Natural killer cell treated with Interleukin-12 subunit alpha and Interleukin-12 subunit beta and Interleukin-15 and Interleukin-18, amount 100 ng/mL, for 72 hours (primary cell): ENCODE measurements at regions not wholly inside any gene's neighbourhood (a gene's known extent, or its start where the extent isn't known, plus 50 kb on each side); places are given as distances from the start of the nearest gene placed in this dataset.
"Not testable (repeated sequence)": the region's sequence is repeated elsewhere in the genome, so short reads cannot be mapped to it uniquely, and the experiment has no call there.

Source experiments
- ATAC-seq, 2 donors: fragments of 150-1000 bp; cut with Tn5 transposase in 1 of 2; sonication (Bioruptor Pico), chemical (Tn5 transposase) in 1 of 2; 2 replicates each; pipeline ENCODE4 v1.10.0; 2021
- DNase-seq: peaks from one replicate; pipeline ENCODE4 v3.0.0; 2022; ENCODE audit warnings: low spot score
- H3K27ac Mint-ChIP-seq, 2 donors: 1 replicate in 1 of 2; 2 replicates in 1 of 2; pipeline ENCODE4 v1.8.0; 2022; ENCODE audit warnings: mixed read lengths in 2 of 2, mild to moderate bottlenecking in 1 of 2, moderate library complexity in 1 of 2
- H3K27me3 Mint-ChIP-seq, 2 donors: 1 replicate in 1 of 2; 2 replicates in 1 of 2; pipeline ENCODE4 v1.8.0; 2022; ENCODE audit warnings: mixed read lengths in 2 of 2
- H3K36me3 Mint-ChIP-seq: one replicate; pipeline ENCODE4 v1.8.0; 2022; ENCODE audit warnings: mixed read lengths
- H3K4me1 Mint-ChIP-seq, 2 donors: 1 replicate in 1 of 2; 2 replicates in 1 of 2; pipeline ENCODE4 v1.8.0; 2022; ENCODE audit warnings: low read depth in 2 of 2, mixed read lengths in 2 of 2, mild to moderate bottlenecking in 1 of 2
- H3K4me3 Mint-ChIP-seq: one replicate; pipeline ENCODE4 v1.8.0; 2022; ENCODE audit warnings: mixed read lengths
- H3K9me3 Mint-ChIP-seq: 2 replicates; pipeline ENCODE4 v1.8.0; 2022; ENCODE audit warnings: mixed read lengths

DNA sequence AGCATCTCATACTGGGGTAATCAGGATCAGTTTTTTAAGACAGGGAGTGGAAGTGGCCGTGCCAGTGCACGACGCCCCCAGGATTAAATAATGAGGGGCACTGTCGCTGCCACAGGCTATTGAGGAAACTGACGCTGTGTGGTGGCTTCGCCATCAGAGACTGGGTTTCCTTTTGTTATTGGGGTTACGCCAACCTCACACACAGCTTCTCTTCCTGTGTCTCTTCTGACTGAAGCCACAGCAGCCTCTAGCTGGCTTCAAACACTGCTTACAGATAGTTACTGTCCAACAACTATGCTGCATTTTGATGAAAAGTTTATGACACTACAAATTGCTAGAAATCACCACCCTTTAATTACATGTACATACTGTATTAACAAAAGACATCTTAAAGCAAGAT lies 521.9 kb upstream of the SALL3 start:
- DNase-seq (no peak), ATAC-seq (no peak)
- no peaks in the 10 kb centered on the region for H3K9me3 Mint-ChIP-seq
- no peaks in the 10 kb centered on the region for H3K27me3 Mint-ChIP-seq
- H3K4me1 Mint-ChIP-seq, result no peaks in the 10 kb centered on the region
- H3K4me3 Mint-ChIP-seq, result no peak overlapping the region
- H3K36me3 Mint-ChIP-seq, result no peaks in the 10 kb centered on the region
- H3K27ac Mint-ChIP-seq, result no peak overlapping the region

DNA sequence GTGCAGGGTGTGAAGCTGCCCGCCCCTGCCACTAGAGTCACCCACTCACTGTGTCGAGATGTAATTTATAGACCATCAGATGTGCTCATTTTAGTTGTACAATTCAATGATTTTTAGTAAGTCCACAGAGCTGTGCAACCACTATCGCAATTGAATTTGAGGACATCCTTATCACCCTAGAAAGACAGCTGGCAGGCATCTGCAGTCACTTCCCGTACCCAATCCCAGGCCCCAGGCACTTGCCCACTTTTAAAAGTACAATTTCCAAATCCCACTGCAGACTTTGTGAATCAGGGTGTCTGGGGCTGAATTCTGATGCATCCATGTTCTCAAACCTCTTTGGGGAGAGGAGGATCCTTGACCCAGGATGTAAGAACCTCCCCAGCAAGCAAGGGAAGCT lies 521.3 kb upstream of the SALL3 start:
- no peak for ATAC-seq
- Mint-ChIP-seq H3K27me3 (no peaks in the 10 kb centered on the region), H3K4me1 (no peaks in the 10 kb centered on the region), H3K27ac (no peak overlapping the region), H3K4me3 (no peak overlapping the region), H3K36me3 (no peaks in the 10 kb centered on the region), H3K9me3 (no peaks in the 10 kb centered on the region)
- no peak for DNase-seq

- Mint-ChIP-seq H3K27me3 (no peaks in the 10 kb centered on the region), H3K4me1 (no peaks in the 10 kb centered on the region), H3K4me3 (no peak overlapping the region), H3K27ac (no peak overlapping the region), H3K9me3 (peaks cover 3% of the 10 kb centered on the region), H3K36me3 (peaks cover 4% of the 10 kb centered on the region)
- DNase-seq, result no peak
- ATAC-seq, result no peak
These were observed 520.0 kb upstream of the SALL3 start for GRCh38 chr18:78459668-78460067.

DNA sequence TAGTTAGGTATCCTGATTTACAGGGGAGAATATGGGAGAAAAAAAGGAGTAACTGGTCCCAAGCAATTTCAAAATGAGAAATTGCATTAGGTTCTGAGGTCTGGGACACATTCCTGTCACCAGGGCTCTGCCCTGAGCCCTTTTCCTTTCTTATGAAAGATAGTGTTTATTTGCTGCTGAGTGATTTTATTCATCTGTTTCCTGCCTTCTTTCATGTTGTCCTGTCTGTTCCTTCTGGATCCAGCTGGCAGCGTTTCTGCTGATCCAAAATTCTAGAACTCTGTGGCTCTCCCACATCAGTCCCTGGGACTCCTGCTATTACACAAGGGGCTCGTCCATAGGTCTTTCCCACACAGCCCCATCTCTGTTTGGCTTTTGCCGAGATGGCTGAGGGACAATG lies 519.1 kb upstream of the SALL3 start:
- Mint-ChIP-seq H3K27me3 (no peaks in the 10 kb centered on the region), H3K36me3 (peaks cover 4% of the 10 kb centered on the region), H3K9me3 (peaks cover 7% of the 10 kb centered on the region), H3K4me3 (no peak overlapping the region), H3K4me1 (no peaks in the 10 kb centered on the region), H3K27ac (no peak overlapping the region)
- DNase-seq (no peak), ATAC-seq (no peak)

DNA sequence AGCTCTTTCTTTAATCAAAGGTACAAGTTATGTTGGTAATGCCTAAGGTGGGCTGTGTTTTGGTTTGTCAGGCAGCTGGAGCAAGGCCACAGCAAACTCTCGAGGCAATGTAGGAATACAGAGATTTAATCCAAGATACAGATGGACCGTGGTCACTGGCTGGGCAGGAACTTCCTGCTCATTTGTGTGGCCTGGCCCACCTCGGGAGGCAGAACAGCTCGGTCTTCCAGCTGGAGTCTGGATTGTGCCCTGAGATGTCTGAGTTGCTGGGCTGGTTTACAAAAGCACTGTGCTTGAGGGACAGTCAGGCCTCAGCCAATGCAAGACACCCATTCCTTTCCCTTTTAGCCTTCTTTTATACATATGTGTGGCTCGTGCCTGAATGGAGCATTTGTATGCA lies 506.1 kb upstream of the SALL3 start:
- H3K4me1 Mint-ChIP-seq, result no peaks in the 10 kb centered on the region
- no peaks in the 10 kb centered on the region for H3K27me3 Mint-ChIP-seq
- H3K4me3 Mint-ChIP-seq, result no peak overlapping the region
- no peak overlapping the region for H3K27ac Mint-ChIP-seq
- no peak for DNase-seq
- no peak for ATAC-seq
- no peaks in the 10 kb centered on the region for H3K36me3 Mint-ChIP-seq
- H3K9me3 Mint-ChIP-seq, result peaks cover 3% of the 10 kb centered on the region

- Mint-ChIP-seq H3K36me3 (no peaks in the 10 kb centered on the region), H3K27ac (no peak overlapping the region), H3K4me3 (no peak overlapping the region), H3K27me3 (no peaks in the 10 kb centered on the region), H3K9me3 (no peaks in the 10 kb centered on the region), H3K4me1 (no peaks in the 10 kb centered on the region)
- DNase-seq (no peak), ATAC-seq (no peak)
These were observed 501.8 kb upstream of the SALL3 start for GRCh38 chr18:78477840-78478239.

- Mint-ChIP-seq H3K27ac (no peak overlapping the region), H3K27me3 (no peaks in the 10 kb centered on the region), H3K4me1 (no peaks in the 10 kb centered on the region), H3K36me3 (no peaks in the 10 kb centered on the region), H3K9me3 (no peaks in the 10 kb centered on the region), H3K4me3 (no peak overlapping the region)
- no peak for DNase-seq
- ATAC-seq, result no peak
These were observed 500.2 kb upstream of the SALL3 start for GRCh38 chr18:78479443-78479842.

DNA sequence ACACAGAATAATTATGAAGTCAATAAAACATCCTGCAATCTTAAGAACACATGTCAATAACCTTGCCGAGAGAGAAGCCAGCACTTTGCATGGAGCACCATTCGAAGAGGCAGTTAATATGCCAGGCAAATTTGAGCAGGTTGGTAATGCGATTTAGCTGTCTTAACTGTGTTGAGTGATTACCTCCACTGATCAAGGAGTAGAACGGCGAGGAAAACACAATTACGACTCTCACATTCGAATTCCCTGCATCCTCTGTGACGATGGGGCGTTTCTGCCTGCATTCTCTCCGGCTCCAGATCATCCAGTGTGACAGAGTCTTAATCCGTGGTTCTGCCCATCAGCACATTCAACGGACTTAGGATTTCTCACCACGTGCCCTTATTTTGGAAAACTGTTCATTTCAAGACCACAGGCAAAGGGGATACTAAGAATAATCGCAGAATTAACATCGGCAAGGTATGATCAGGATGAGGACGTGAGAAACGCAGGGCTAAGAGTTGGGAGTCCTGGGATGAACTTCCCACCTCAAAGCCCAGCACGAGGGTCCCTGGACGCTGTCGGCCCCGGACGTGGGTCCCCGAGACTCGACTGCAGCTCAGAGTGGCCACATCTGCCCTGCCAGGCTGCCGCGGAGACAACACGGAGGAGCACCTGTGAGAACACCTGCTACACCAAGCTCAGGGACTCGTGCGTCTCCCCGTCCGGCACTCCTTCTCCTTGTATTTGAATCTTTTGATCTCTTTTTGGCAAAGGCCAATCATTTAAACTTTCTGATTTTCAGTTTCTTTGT lies 499.2 kb upstream of the SALL3 start:
- Mint-ChIP-seq H3K27me3 (no peaks in the 10 kb centered on the region), H3K36me3 (no peaks in the 10 kb centered on the region), H3K9me3 (no peaks in the 10 kb centered on the region), H3K4me3 (no peak overlapping the region), H3K4me1 (no peaks in the 10 kb centered on the region), H3K27ac (no peak overlapping the region)
- ATAC-seq (no peak), DNase-seq (no peak)

- Mint-ChIP-seq H3K36me3 (no peaks in the 10 kb centered on the region), H3K27ac (no peak overlapping the region), H3K27me3 (peaks cover 0 to 3% of the 10 kb centered on the region in 2 donors), H3K4me3 (no peak overlapping the region), H3K9me3 (no peaks in the 10 kb centered on the region), H3K4me1 (no peaks in the 10 kb centered on the region)
- DNase-seq (no peak), ATAC-seq (no peak)
These were observed 497.2 kb upstream of the SALL3 start for GRCh38 chr18:78482378-78482777.

GRCh38 chr18:78487649-78488048 lies 492.0 kb upstream of the SALL3 start:
- DNase-seq, result no peak
- H3K4me1 Mint-ChIP-seq, result no peaks in the 10 kb centered on the region
- H3K36me3 Mint-ChIP-seq, result no peaks in the 10 kb centered on the region
- no peaks in the 10 kb centered on the region for H3K9me3 Mint-ChIP-seq
- H3K27ac Mint-ChIP-seq, result no peak overlapping the region
- ATAC-seq, result peak in 1 of 2 donors; percentile 43
- H3K4me3 Mint-ChIP-seq, result no peak overlapping the region
- peaks cover 0 to 3% of the 10 kb centered on the region in 2 donors for H3K27me3 Mint-ChIP-seq

GRCh38 chr18:78492064-78492812 lies 487.4 kb upstream of the SALL3 start:
- H3K36me3 Mint-ChIP-seq, result no peaks in the 10 kb centered on the region
- H3K4me3 Mint-ChIP-seq, result no peak overlapping the region
- no peaks in the 10 kb centered on the region for H3K27me3 Mint-ChIP-seq
- no peak overlapping the region for H3K27ac Mint-ChIP-seq
- H3K4me1 Mint-ChIP-seq, result peaks cover 0 to 2% of the 10 kb centered on the region in 2 donors
- DNase-seq (no peak), ATAC-seq (no peak)
- no peaks in the 10 kb centered on the region for H3K9me3 Mint-ChIP-seq

GRCh38 chr18:78492813-78493371 lies 486.7 kb upstream of the SALL3 start:
- no peak overlapping the region for H3K4me3 Mint-ChIP-seq
- peaks cover 0 to 2% of the 10 kb centered on the region in 2 donors for H3K4me1 Mint-ChIP-seq
- no peak overlapping the region for H3K27ac Mint-ChIP-seq
- H3K27me3 Mint-ChIP-seq, result no peaks in the 10 kb centered on the region
- DNase-seq, result no peak
- no peak for ATAC-seq
- H3K36me3 Mint-ChIP-seq, result no peaks in the 10 kb centered on the region
- no peaks in the 10 kb centered on the region for H3K9me3 Mint-ChIP-seq

DNA sequence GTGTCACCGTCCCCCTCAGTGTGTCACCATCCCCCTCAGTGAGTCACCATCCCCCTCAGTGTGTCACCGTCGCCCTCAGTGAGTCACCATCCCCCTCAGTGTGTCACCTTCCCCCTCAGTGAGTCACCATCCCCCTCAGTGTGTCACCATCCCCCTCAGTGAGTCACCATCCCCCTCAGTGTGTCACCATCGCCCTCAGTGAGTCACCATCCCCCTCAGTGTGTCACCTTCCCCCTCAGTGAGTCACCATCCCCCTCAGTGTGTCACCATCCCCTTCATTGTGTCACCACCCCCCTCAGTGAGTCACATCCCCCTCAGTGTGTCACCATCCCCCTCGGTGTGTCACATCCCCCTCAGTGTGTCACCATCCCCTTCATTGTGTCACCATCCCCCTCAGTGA lies 486.1 kb upstream of the SALL3 start:
- H3K36me3 Mint-ChIP-seq, H3K27me3 Mint-ChIP-seq, H3K9me3 Mint-ChIP-seq, H3K4me3 Mint-ChIP-seq, H3K4me1 Mint-ChIP-seq, DNase-seq, H3K27ac Mint-ChIP-seq, ATAC-seq: not testable (repeated sequence)
